ENCODE measurements at regions not wholly inside any gene's neighbourhood (a gene's known extent, or its start where the extent isn't known, plus 50 kb on each side); places are given as distances from the start of the nearest gene placed in this dataset.

DNA sequence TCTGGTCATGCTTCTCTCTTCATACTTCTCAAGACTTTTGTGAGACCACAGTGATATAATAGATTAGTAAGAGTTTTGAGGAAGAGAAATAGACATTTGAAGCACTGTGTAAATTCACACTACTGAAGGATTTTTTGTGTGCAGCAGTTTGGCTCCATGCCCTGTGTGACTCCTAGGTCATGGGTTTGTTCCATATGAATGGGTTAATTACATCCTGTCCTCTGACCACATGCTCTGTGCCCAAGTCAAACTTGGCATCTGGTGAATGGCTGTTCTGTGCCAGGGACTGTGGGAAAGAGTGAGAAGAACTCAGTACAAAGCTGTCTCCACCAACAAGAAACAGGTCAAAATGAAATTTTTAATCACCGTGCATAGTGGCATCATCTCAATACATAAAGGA lies 304.0 kb downstream of the LNPK start:
- TF ChIP-seq GATA3 (IDR thresholded peaks at IDR 0.05; ENCODE audit: low read depth, low read length) (no peak), GATA2 (IDR thresholded peaks at IDR 0.05; ENCODE audit: low read depth, low read length) (no peak)

DNA sequence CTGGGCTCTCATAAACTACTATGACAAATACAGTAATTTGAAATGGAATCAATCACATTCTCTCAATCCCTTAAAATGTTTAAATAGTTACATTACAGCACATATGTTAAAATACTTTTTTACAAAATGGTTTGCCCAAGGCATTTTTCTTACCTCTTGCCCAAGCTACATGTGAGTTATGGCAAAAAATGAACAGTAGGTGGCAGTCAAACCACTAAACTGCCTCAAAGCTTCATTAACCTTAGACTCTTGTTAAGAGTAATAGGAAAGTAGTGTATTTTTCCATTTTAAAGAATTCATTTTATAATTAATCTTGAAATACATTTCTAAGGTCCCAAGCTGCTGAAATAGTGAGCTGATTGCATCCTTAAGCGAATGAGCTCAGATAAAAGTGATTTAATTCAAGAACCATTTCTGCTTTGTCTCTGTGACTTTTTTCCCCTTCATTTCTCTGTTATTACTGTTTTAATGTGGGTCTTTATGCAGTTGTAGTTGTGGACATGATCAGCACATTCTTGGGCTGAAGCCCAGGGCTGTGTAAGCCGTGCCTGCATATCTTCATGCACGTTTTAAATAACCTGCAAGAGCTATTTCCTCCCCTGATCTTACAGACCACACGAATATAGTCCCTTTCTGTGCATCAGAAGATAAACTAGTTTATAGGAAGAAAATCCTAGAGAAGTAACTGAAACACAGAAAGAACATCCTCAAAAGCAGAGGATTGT lies 311.8 kb downstream of the LNPK start:
- TF ChIP-seq GATA2 (IDR thresholded peaks at IDR 0.05; ENCODE audit: low read depth, low read length) = no peak
- TF ChIP-seq GATA3 (IDR thresholded peaks at IDR 0.05; ENCODE audit: low read depth, low read length) = no peak

DNA sequence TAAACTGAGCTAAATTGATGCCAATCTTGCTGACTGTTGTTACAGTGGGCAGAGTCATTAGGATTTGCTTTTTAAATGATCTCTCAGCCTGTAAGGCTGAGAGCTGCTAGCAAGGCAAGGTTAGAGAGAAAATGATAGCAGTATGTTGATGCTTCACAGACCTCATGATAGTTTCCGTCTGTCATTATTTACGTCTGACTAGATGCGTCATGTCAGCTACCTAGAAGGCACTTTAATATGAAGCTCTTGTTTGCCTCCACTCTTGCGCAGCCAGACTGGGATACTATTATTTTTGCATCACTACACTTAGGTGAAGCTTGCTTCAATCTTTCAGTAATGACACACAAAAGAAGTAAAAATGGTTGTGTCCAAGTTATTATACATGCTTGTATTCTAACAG lies 313.8 kb downstream of the LNPK start:
- TF ChIP-seq GATA3 (IDR thresholded peaks at IDR 0.05; ENCODE audit: low read depth, low read length) (no peak), GATA2 (IDR thresholded peaks at IDR 0.05; ENCODE audit: low read depth, low read length) (no peak)

DNA sequence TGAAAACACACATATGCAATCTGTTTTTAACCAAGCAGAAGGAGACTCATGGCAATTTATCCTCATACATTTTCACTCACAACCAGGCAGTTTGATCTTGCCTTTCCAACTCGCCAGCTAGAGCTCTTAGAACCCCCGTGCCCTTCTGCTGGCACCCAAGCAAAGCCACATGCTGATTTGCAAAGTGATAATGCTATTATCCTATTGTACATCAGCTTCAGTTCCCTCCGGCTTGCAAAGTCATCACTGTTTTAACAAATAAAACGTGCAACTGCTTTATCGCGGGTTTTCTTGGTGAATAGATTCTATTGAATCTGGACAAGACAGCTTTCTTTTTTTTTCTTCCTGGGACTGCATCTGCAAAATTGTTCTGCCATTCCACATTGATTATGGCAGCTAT lies 314.6 kb downstream of the LNPK start:
- TF ChIP-seq GATA2 (IDR thresholded peaks at IDR 0.05; ENCODE audit: low read depth, low read length) (peak; percentile 99), GATA3 (IDR thresholded peaks at IDR 0.05; ENCODE audit: low read depth, low read length) (peak; percentile 99)

DNA sequence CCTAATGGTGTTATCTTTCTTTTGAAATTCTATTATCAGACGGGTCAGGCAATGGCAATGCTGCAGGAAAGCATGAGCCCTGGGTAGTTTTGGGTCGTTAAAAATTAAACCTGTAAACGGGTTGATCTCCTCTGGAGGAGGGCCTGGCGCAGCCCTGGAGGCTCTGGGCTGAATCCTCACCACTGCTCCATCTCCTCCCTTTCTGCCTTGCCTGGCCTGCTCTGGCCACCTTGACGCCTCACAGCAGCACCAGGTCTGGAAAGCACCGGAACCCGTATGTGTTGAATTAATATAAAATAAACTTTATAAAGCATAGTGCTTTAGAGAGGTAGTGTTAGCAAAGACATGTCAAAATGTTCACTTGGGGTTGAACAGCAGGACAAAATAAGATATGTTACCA lies 316.1 kb downstream of the LNPK start:
- TF ChIP-seq GATA2 (IDR thresholded peaks at IDR 0.05; ENCODE audit: low read depth, low read length) (no peak), GATA3 (IDR thresholded peaks at IDR 0.05; ENCODE audit: low read depth, low read length) (no peak)

DNA sequence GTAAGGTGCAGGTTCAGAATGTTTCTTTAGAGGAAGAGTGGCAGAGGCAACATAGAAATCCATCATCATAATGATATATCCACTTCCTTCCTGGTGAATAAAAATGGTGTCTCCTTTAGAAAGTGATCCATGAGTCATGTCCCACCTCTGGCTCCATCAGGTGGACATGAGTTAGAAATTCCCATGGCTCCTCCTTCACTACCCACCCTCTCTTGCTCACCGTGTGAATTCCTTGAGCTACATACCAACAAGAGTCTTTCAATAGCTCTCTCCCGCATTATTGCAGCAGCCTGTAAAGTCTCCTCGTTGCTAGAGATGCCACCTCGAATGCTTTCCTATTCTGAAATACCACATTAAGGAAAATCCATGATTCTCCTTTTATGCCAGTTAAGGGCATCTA lies 317.6 kb downstream of the LNPK start:
- TF ChIP-seq GATA3 (IDR thresholded peaks at IDR 0.05; ENCODE audit: low read depth, low read length) (no peak), GATA2 (IDR thresholded peaks at IDR 0.05; ENCODE audit: low read depth, low read length) (no peak)

DNA sequence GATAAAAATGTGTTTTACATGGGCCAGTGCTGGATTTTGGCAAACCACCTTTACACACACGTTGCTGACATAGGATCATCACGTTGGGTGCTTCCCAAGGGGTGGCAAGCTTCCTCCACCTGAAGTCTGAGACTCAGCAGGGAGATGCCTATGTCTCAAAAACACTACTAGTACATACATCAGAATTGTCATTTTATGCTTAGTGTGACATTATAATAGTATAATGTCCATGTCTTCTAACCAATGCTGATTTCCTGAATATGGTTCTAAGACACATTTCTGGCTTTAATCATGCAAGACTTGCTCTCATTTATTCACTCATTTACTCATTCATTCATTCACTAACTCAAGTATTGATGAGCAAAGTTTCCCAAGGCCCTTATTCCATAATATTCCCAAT lies 322.3 kb downstream of the LNPK start:
- TF ChIP-seq GATA3 (IDR thresholded peaks at IDR 0.05; ENCODE audit: low read depth, low read length) (no peak), GATA2 (IDR thresholded peaks at IDR 0.05; ENCODE audit: low read depth, low read length) (no peak)

DNA sequence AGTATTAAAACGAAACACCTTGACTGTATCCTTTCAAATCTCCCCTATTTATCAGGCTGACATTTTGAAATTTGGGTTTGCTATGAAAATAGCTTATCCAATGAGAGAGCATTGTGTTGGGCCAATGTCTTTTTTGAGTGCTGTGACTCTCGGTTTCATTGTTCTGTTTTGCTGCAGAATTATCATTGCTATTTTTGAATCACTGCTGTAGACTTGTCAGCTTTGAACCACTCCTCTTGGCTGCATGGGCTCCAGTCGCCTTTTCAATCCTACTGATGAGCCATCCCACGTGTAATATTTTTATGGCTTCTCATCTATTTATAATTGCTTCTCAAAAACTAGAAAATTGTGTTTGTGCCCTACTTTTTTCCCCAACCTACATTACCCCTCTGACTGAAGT lies 322.8 kb downstream of the LNPK start:
- TF ChIP-seq GATA2 (IDR thresholded peaks at IDR 0.05; ENCODE audit: low read depth, low read length) (no peak), GATA3 (IDR thresholded peaks at IDR 0.05; ENCODE audit: low read depth, low read length) (no peak)

DNA sequence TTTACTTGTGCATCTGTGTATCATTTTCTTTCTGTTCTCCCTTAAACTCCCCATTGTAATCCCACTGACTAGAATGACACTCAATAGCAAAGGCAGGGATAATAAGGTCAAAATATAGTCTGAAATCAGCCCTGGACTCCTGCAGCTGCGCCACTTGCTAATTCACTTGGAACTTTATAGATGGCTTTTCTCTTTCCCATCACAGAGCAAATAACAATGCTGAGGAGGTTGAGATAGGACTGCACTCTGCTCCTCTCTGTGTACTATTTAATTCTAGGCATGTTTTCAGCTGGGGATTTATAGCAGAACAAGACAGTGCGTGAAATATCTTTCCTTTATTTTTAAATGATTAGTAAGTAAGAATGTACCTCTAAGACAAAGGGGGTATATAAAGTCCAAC lies 324.2 kb downstream of the LNPK start:
- no peak for TF ChIP-seq GATA2 (IDR thresholded peaks at IDR 0.05; ENCODE audit: low read depth, low read length)
- no peak for TF ChIP-seq GATA3 (IDR thresholded peaks at IDR 0.05; ENCODE audit: low read depth, low read length)

DNA sequence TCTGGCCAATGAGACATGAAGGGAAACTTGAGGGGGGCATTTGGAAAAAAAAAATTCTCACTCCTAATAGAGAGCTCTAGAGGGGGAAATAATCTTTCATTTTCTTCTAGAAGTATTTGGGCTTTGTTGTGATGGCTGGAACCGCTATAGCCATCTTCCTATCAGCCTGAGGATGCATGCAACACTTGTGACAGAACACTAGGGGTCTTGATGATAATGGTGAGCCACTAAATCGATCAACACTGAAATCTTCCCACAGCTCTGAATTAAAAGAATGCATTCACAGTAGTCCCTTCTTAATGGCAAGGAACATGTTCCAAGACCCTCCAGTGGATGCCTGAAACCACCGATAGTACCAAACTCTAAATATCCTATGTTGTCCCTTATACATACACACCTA lies 325.3 kb downstream of the LNPK start:
- no peak for TF ChIP-seq GATA3 (IDR thresholded peaks at IDR 0.05; ENCODE audit: low read depth, low read length)
- TF ChIP-seq GATA2 (IDR thresholded peaks at IDR 0.05; ENCODE audit: low read depth, low read length) = no peak

DNA sequence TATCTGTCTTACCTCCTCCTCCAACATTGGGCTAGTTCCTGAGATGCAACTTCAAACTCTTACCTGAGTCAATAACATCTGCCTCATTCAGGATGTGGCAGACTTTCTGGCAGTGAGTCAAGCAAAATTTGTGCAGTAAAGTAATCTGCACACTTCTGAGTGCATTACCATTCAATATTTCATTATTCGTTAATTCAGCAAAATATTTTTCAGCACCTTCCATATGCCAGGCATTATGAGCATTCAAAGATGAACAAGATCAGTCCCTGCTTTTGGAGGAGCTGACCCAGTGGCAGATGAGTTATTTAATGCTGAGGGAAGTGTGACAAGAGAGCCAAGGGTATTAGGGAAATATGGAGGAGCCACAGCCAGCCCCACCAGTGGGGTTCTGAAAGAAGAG lies 339.7 kb downstream of the LNPK start:
- TF ChIP-seq GATA2 (IDR thresholded peaks at IDR 0.05; ENCODE audit: low read depth, low read length) (no peak), GATA3 (IDR thresholded peaks at IDR 0.05; ENCODE audit: low read depth, low read length) (no peak)

DNA sequence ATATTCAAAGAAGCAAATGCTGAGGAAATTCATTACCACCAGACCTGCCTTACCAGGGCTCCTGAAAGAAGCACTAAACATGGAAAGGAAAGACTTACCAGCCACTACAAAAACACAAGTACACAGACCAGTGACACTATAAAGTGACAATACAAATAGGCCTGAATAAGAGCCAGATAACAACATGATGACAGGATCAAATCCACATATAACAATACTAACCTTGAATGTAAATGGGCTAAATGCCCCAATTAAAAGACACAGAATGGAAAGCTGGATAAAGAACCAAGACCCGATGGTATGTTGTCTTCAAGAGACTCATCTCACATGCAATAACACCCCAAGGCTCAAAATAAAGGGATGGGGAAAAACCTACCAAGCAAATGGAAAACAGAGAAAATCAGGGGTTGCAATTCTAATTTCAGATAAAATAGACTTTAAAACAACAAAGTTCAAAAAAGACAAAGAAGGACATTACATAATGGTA lies 353.4 kb downstream of the LNPK start:
- TF ChIP-seq GATA2 (IDR thresholded peaks at IDR 0.05; ENCODE audit: low read depth, low read length) = no peak
- no peak for TF ChIP-seq GATA3 (IDR thresholded peaks at IDR 0.05; ENCODE audit: low read depth, low read length)

DNA sequence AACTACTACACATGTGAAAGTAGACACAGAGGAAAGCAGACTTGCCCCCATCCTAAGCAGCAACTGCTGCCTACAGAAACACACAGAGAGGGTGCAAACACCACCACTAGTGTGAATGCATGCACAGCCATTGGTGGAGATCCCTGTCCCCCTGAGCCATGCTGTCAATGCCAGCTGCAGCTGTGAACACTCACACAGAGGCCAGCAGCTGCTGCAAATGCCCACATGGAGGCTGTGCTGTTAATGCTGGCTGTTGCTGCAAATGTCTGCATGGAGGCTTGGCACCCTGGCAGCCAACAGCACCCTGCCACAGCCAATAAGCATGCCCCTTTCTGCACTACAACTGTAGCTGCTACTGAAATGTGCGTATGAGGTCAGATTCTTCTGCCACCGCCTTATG lies 355.0 kb downstream of the LNPK start:
- TF ChIP-seq GATA3 (IDR thresholded peaks at IDR 0.05; ENCODE audit: low read depth, low read length) (no peak), GATA2 (IDR thresholded peaks at IDR 0.05; ENCODE audit: low read depth, low read length) (no peak)

DNA sequence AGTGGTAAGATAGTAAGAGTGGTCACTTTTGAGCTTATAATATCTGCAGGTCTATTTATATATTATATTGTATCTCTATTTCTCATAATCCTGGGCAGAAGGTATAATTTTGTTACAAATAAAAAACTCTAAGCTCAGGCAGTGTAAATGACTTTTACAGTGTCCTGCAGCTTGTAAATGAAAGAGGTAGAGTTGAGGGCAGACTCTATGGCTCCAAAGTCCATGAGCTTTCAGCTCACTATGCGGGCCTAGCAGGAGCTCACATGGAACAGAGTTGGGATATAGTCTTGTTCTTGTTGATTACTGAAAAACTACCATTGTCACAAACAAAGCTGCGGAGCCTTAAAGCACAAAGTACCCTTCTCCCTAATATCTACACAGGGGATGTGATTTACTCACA lies 361.4 kb downstream of the LNPK start:
- TF ChIP-seq GATA2 (IDR thresholded peaks at IDR 0.05; ENCODE audit: low read depth, low read length) (no peak), GATA3 (IDR thresholded peaks at IDR 0.05; ENCODE audit: low read depth, low read length) (no peak)

DNA sequence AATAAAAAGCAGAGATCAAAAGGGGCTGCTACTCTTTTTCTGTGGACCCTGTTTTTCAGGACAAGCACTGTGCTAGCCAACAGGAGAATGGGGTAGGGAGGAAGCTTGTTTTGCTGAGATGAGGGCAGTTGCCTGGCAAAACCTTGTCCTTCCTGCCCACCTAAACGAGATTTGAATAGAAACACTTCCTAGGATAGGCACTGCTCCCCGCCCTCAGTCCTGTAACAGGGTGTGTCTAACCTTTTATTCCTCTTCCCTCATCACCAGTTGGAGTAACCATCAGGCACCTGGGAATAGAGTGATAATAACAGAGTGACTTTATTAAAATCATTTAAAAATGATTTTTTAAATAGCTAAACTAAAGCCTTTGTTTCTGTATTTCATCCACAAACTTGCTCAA lies 368.8 kb downstream of the LNPK start:
- TF ChIP-seq GATA2 (IDR thresholded peaks at IDR 0.05; ENCODE audit: low read depth, low read length) (no peak), GATA3 (IDR thresholded peaks at IDR 0.05; ENCODE audit: low read depth, low read length) (no peak)

DNA sequence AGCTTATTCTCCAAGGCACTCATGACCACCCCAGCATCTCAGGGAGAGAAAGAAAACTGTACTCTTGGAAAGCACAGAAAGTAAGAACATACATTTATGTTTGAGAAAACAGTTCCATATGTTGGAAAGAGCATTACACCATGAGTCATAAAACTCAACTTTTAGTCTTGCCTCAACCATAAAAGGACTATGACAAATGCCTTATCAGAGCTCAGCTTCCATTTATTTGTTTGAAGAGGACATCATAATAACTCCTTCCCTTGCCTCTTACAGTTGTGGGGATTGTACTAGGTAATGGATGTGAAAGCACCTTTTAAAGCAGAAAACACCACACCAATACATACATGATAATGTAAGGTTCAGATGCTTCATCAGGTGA lies 370.8 kb downstream of the LNPK start:
- no peak for TF ChIP-seq GATA3 (IDR thresholded peaks at IDR 0.05; ENCODE audit: low read depth, low read length)
- TF ChIP-seq GATA2 (IDR thresholded peaks at IDR 0.05; ENCODE audit: low read depth, low read length) = no peak

Data from SH-SY5Y (cell line).